ENCODE measurements at regions not wholly inside any gene's neighbourhood (a gene's known extent, or its start where the extent isn't known, plus 50 kb on each side); places are given as distances from the start of the nearest gene placed in this dataset.

- TF ChIP-seq CTCF (conservative IDR thresholded peaks at IDR 0.05; ENCODE audit: low read depth, low read length) (no peak), EZH2 (IDR thresholded peaks at IDR 0.05; ENCODE audit: borderline replicate concordance, low read depth, low read length, poor library complexity, severe bottlenecking) (no peak)
Observed at GRCh38 chr11:70719516-70719915, 321.2 kb downstream of the CTTN start.

All from A673 (cell line).